H9 (cell line): ENCODE measurements at regions not wholly inside any gene's neighbourhood (a gene's known extent, or its start where the extent isn't known, plus 50 kb on each side); places are given as distances from the start of the nearest gene placed in this dataset.

Experiments used
- DNase-seq: peaks from one replicate; pipeline ENCODE4 v3.0.0-alpha.2; 2017
- H2AFZ ChIP-seq: one replicate; pipeline ENCODE4 v1.6.1; 2013; ENCODE audit warnings: mild to moderate bottlenecking, low read length, control low read depth, moderate library complexity
- H2AK5ac ChIP-seq: 2 replicates; pipeline ENCODE4 v1.6.1; 2013; ENCODE audit warnings: low read length, control low read depth, mixed read lengths; ENCODE audit not compliant: insufficient read length
- H2BK120ac ChIP-seq: one replicate; pipeline ENCODE4 v1.6.1; 2013; ENCODE audit warnings: low read depth, mild to moderate bottlenecking, low read length, control low read depth, inconsistent platforms; ENCODE audit not compliant: poor library complexity, severe bottlenecking
- H2BK12ac ChIP-seq: 2 replicates; pipeline ENCODE4 v1.6.1; 2013; ENCODE audit warnings: low read length, control low read depth, mixed read lengths, low read depth; ENCODE audit not compliant: insufficient read length
- H2BK15ac ChIP-seq: 2 replicates; pipeline ENCODE4 v1.6.1; 2013; ENCODE audit warnings: low read depth, low read length, control low read depth
- H2BK20ac ChIP-seq: one replicate; pipeline ENCODE4 v1.6.1; 2013; ENCODE audit warnings: low read depth, mild to moderate bottlenecking, low read length, control low read depth, inconsistent platforms; ENCODE audit not compliant: poor library complexity, severe bottlenecking
- H2BK5ac ChIP-seq: 2 replicates; pipeline ENCODE4 v1.6.1; 2013; ENCODE audit warnings: low read length, control low read depth, mixed read lengths; ENCODE audit not compliant: insufficient read length
- H3K14ac ChIP-seq: 2 replicates; pipeline ENCODE4 v1.6.1; 2013; ENCODE audit warnings: low read length, control low read depth; ENCODE audit not compliant: insufficient read depth
- H3K18ac ChIP-seq: 2 replicates; pipeline ENCODE4 v1.6.1; 2013; ENCODE audit warnings: low read depth, mild to moderate bottlenecking, mixed read lengths, low read length, control low read depth; ENCODE audit not compliant: insufficient read length
- H3K23ac ChIP-seq: 2 replicates; pipeline ENCODE4 v1.6.1; 2013; ENCODE audit warnings: low read length, control low read depth, mixed read lengths, low read depth; ENCODE audit not compliant: insufficient read length
- H3K23me2 ChIP-seq: 2 replicates; pipeline ENCODE4 v1.6.1; 2013; ENCODE audit warnings: low read depth, mild to moderate bottlenecking, mixed read lengths, low read length, control low read depth; ENCODE audit not compliant: insufficient read length, poor library complexity, severe bottlenecking
- H3K27ac ChIP-seq: 2 replicates; pipeline ENCODE4 v1.5.1; 2013; ENCODE audit warnings: low read length, control low read depth, mixed read lengths, low read depth; ENCODE audit not compliant: insufficient read length
- H3K27me3 ChIP-seq: 2 replicates; pipeline ENCODE4 v1.6.1; 2013; ENCODE audit warnings: low read length, control low read depth, inconsistent platforms; ENCODE audit not compliant: insufficient read depth
- H3K4ac ChIP-seq: 2 replicates; pipeline ENCODE4 v1.6.1; 2013; ENCODE audit warnings: low read depth, mild to moderate bottlenecking, control low read depth, inconsistent platforms, low read length, moderate library complexity
- H3K4me1 ChIP-seq: 2 replicates; pipeline ENCODE4 v1.6.1; 2013; ENCODE audit warnings: low read length, control low read depth, inconsistent platforms; ENCODE audit not compliant: insufficient read depth
- H3K4me2 ChIP-seq: 2 replicates; pipeline ENCODE4 v1.6.1; 2013; ENCODE audit warnings: low read length, control low read depth, mixed read lengths; ENCODE audit not compliant: insufficient read length, insufficient read depth
- H3K56ac ChIP-seq: 2 replicates; pipeline ENCODE4 v1.6.1; 2013; ENCODE audit warnings: low read depth, mild to moderate bottlenecking, mixed read lengths, low read length, control low read depth; ENCODE audit not compliant: insufficient read length
- H3K79me1 ChIP-seq: 2 replicates; pipeline ENCODE4 v1.6.1; 2013; ENCODE audit warnings: low read depth, mild to moderate bottlenecking, moderate library complexity, low read length, control low read depth, inconsistent platforms; ENCODE audit not compliant: insufficient read depth, poor library complexity, severe bottlenecking
- H3K79me2 ChIP-seq: 2 replicates; pipeline ENCODE4 v1.6.1; 2013; ENCODE audit warnings: low read length, control low read depth, inconsistent platforms; ENCODE audit not compliant: insufficient read depth
- H3K9ac ChIP-seq: 2 replicates; pipeline ENCODE4 v1.6.1; 2013; ENCODE audit warnings: low read length, control low read depth, mixed read lengths; ENCODE audit not compliant: insufficient read length; ENCODE audit errors: extremely low read depth
- H3K9me3 ChIP-seq: one replicate; pipeline ENCODE4 v1.6.1; 2013; ENCODE audit warnings: low read depth, low read length, inconsistent platforms; ENCODE audit not compliant: control insufficient read depth
- H3T11ph ChIP-seq: one replicate; pipeline ENCODE4 v1.6.1; 2013; ENCODE audit warnings: mild to moderate bottlenecking, low read length, control low read depth, inconsistent platforms
- H4K20me1 ChIP-seq: one replicate; pipeline ENCODE4 v1.6.1; 2013; ENCODE audit not compliant: control insufficient read depth, insufficient read length, insufficient read depth
- H4K5ac ChIP-seq: 2 replicates; pipeline ENCODE4 v1.6.1; 2013; ENCODE audit warnings: low read depth, mild to moderate bottlenecking, mixed read lengths, low read length, control low read depth; ENCODE audit not compliant: insufficient read length
- H4K8ac ChIP-seq: replicated peaks from 2 replicates; pipeline ENCODE4 v1.6.1; 2013; ENCODE audit warnings: low read length, control low read depth, mixed read lengths, low read depth; ENCODE audit not compliant: insufficient read length
- H4K91ac ChIP-seq: 2 replicates; pipeline ENCODE4 v1.6.1; 2013; ENCODE audit warnings: low read depth, mild to moderate bottlenecking, moderate library complexity, mixed read lengths, low read length, control low read depth; ENCODE audit not compliant: insufficient read length
- H3K27ac Mint-ChIP-seq, 3 experiments: 2 replicates in 2 of 3; 3 replicates in 1 of 3; pipeline ENCODE4 v1.8.0; 2020 to 2021; ENCODE audit warnings: mixed read lengths in 3 of 3, mild to moderate bottlenecking in 1 of 3, moderate library complexity in 1 of 3
- H3K27me3 Mint-ChIP-seq: 2 replicates; pipeline ENCODE4 v1.8.0; 2021; ENCODE audit warnings: low read depth, mild to moderate bottlenecking, moderate library complexity, mixed read lengths
- H3K36me3 Mint-ChIP-seq, 3 experiments: 2 replicates in 2 of 3; 3 replicates in 1 of 3; pipeline ENCODE4 v1.8.0; 2020 to 2021; ENCODE audit warnings: low read depth in 3 of 3, mixed read lengths in 3 of 3; ENCODE audit not compliant: insufficient read depth in 1 of 3
- H3K4me1 Mint-ChIP-seq, 2 experiments: 2 replicates each; pipeline ENCODE4 v1.8.0; 2020; ENCODE audit warnings: mixed read lengths in 2 of 2
- H3K4me3 Mint-ChIP-seq, 2 experiments: 2 replicates in 1 of 2; 3 replicates in 1 of 2; pipeline ENCODE4 v1.8.0; 2020 to 2021; ENCODE audit warnings: mild to moderate bottlenecking in 2 of 2, mixed read lengths in 2 of 2, moderate library complexity in 1 of 2
- H3K9me3 Mint-ChIP-seq, 2 experiments: 2 replicates in 1 of 2; 3 replicates in 1 of 2; pipeline ENCODE4 v1.8.0; 2020; ENCODE audit warnings: mild to moderate bottlenecking in 2 of 2, mixed read lengths in 2 of 2, moderate library complexity in 1 of 2
- WGBS: extraction: QIAGEN DNeasy Blood & Tissue Kit; methylation state at CpG from one replicate; pipeline ENCODE4 v1.1.7; 2013; ENCODE audit warnings: missing lambda C conversion rate, low lambda C conversion rate, mixed read lengths; ENCODE audit not compliant: insufficient read length; ENCODE audit errors: extremely low coverage; 5-methylcytosine and 5-hydroxymethylcytosine counted together
- TF ChIP-seq, protein P1 (sequence below): fragments of 200-600 bp; sonication (generic); conservative IDR thresholded peaks from 3 replicates; pipeline ENCODE4 v1.8.0; 2021; ENCODE audit warnings: antibody characterized with exemption, mild to moderate bottlenecking

DNA sequence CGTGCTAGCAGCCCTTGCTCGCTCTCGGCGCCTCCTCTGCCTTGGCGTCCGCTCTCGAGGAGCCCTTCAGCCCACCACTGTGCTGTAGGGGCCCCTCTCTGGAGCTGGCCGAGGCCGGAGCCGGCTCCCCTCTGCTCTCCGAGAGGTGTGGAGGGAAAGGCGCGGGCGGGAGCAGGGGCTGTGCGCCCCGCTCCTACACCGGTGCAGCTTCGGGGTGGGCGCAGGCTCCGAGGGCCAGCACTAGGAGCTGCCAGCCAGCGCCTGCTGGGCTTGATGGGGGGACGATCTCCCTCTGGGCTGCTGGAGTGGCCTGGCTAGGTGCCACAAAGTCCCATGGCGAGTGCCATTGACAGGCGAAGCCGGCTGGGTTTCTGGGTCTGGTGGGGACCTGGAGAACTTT is 365.5 kb downstream of the SLITRK1 start:
- no peak overlapping the region for H3K14ac ChIP-seq
- H3K4me2 ChIP-seq, result no peak overlapping the region
- no peak overlapping the region for H3K9ac ChIP-seq
- H3K27me3 ChIP-seq, result no peaks in the 10 kb centered on the region
- H3T11ph ChIP-seq, result no peak overlapping the region
- H2BK12ac ChIP-seq, result no peak overlapping the region
- no peak overlapping the region for H3K23ac ChIP-seq
- H2AK5ac ChIP-seq, result no peak overlapping the region
- H3K23me2 ChIP-seq, result no peaks in the 10 kb centered on the region
- no peak overlapping the region for H2BK20ac ChIP-seq
- H3K27me3 Mint-ChIP-seq, result no peaks in the 10 kb centered on the region
- H3K27ac Mint-ChIP-seq, result no peak overlapping the region
- no peak overlapping the region for H2AFZ ChIP-seq
- DNase-seq, result no peak
- H2BK120ac ChIP-seq, result no peak overlapping the region
- TF ChIP-seq, protein P1, sequence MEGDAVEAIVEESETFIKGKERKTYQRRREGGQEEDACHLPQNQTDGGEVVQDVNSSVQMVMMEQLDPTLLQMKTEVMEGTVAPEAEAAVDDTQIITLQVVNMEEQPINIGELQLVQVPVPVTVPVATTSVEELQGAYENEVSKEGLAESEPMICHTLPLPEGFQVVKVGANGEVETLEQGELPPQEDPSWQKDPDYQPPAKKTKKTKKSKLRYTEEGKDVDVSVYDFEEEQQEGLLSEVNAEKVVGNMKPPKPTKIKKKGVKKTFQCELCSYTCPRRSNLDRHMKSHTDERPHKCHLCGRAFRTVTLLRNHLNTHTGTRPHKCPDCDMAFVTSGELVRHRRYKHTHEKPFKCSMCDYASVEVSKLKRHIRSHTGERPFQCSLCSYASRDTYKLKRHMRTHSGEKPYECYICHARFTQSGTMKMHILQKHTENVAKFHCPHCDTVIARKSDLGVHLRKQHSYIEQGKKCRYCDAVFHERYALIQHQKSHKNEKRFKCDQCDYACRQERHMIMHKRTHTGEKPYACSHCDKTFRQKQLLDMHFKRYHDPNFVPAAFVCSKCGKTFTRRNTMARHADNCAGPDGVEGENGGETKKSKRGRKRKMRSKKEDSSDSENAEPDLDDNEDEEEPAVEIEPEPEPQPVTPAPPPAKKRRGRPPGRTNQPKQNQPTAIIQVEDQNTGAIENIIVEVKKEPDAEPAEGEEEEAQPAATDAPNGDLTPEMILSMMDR, result no peak
- H2BK15ac ChIP-seq, result no peak overlapping the region
- H3K4me1 Mint-ChIP-seq, result no peaks in the 10 kb centered on the region; a peak in 2 of 4 replicates
- H3K9me3 ChIP-seq, result no peaks in the 10 kb centered on the region
- no peaks in the 10 kb centered on the region; a peak in 2 of 7 replicates for H3K36me3 Mint-ChIP-seq
- no peaks in the 10 kb centered on the region for H4K20me1 ChIP-seq
- no peak overlapping the region for H3K56ac ChIP-seq
- no peak overlapping the region for H2BK5ac ChIP-seq
- peaks cover 0 to 2% of the 10 kb centered on the region in 2 experiments; a peak in 1 of 5 replicates for H3K9me3 Mint-ChIP-seq
- H3K79me2 ChIP-seq, result no peaks in the 10 kb centered on the region
- WGBS, result no CpG with 5 or more reads among the region's 25 CpGs
- H3K79me1 ChIP-seq, result no peaks in the 10 kb centered on the region
- no peak overlapping the region for H3K18ac ChIP-seq
- H3K4me3 Mint-ChIP-seq, result no peak overlapping the region
- H4K8ac ChIP-seq, result no peak overlapping the region
- no peak overlapping the region for H4K5ac ChIP-seq
- no peak overlapping the region for H3K27ac ChIP-seq
- no peak overlapping the region for H3K4ac ChIP-seq
- no peaks in the 10 kb centered on the region for H3K4me1 ChIP-seq
- no peak overlapping the region for H4K91ac ChIP-seq
